HG02885 (cell line): ENCODE measurements at regions not wholly inside any gene's neighbourhood (a gene's known extent, or its start where the extent isn't known, plus 50 kb on each side); places are given as distances from the start of the nearest gene placed in this dataset.

Source experiments
- ATAC-seq: cut with Tn5 transposase; IDR thresholded peaks from one replicate; pipeline ENCODE4 v1.9.1; 2021; ENCODE audit warnings: mild to moderate bottlenecking; ENCODE audit not compliant: unreplicated experiment, poor library complexity

DNA sequence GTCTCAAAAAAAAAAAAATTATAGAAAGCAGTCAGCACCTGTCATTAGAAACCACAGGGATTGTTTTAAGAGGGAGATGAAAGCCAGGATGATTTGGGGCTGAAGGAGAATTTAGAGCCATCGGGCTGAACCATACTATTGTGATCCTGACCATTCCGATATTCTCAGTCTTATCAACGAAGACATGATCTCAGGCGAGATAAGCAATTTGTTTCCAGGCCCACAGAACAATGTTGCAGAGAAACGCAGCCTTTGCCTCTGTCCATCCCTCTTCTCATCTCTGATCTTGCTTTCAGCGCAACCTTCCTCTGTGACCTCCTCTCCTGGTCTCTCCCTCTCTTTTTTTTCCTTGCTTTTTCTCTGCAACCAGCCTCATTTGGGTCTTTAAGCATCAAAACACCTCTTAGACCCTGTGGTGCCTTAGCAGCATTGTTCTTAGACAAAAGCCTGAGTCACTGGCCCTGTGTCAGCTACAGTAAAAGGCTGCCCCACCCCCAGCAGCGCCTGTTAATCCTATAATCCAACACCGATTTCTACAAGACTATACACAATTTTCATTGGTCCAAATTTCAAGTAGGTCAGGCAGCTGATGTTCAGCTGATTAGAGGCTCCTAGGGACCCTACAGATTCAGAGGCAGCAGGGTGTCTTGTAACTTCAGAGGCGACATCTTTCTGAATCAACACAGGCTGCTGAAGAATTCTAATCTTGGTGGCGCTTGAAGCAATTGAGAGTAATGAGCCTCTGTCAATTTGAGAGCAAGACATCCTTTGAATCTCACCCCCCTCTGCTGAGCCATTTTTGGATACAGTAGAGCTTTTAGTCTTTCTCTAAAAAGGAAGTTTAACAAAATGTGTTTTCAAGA, 206.0 kb downstream of the NCK2 start:
- no peak for ATAC-seq

- ATAC-seq, result no peak
These were observed 199.3 kb downstream of the NCK2 start for GRCh38 chr2:105943977-105944376.
